ENCODE measurements at regions not wholly inside any gene's neighbourhood (a gene's known extent, or its start where the extent isn't known, plus 50 kb on each side); places are given as distances from the start of the nearest gene placed in this dataset.

DNA sequence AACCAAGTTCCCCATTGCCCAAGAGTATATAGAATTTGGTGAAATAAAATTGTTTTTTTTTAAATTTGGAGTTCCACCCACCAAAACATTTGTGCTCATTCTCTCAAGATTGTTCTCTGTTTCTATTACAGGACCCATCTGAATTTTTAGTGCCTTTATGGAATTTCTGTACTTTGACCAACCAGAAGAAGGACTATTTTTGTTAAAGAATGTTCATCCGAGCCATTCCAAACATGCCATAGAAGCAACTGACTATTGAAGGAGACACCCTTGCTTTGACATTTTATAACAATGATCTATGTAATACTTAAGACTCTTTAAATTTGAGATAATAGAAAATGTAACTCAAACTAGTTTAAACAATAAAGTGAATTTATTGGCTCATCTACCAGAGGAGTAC lies 655.7 kb upstream of the ADAMTS5 start:
- Histone ChIP-seq H3K4me3 (replicated peaks; ENCODE audit: low read depth, low read length) (no peak overlapping the region), H3K27me3 (replicated peaks; ENCODE audit: control insufficient read depth, insufficient read depth, low read length) (no peaks in the 10 kb centered on the region), H3K36me3 (ENCODE audit: control insufficient read depth, insufficient read depth, low read length) (no peaks in the 10 kb centered on the region)
- TF ChIP-seq, protein P1, sequence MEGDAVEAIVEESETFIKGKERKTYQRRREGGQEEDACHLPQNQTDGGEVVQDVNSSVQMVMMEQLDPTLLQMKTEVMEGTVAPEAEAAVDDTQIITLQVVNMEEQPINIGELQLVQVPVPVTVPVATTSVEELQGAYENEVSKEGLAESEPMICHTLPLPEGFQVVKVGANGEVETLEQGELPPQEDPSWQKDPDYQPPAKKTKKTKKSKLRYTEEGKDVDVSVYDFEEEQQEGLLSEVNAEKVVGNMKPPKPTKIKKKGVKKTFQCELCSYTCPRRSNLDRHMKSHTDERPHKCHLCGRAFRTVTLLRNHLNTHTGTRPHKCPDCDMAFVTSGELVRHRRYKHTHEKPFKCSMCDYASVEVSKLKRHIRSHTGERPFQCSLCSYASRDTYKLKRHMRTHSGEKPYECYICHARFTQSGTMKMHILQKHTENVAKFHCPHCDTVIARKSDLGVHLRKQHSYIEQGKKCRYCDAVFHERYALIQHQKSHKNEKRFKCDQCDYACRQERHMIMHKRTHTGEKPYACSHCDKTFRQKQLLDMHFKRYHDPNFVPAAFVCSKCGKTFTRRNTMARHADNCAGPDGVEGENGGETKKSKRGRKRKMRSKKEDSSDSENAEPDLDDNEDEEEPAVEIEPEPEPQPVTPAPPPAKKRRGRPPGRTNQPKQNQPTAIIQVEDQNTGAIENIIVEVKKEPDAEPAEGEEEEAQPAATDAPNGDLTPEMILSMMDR (IDR thresholded peaks at IDR 0.05; ENCODE audit: insufficient read depth, low read length, poor library complexity, severe bottlenecking): no peak
- no peak for DNase-seq (ENCODE audit: extremely low read depth, insufficient read length)

DNA sequence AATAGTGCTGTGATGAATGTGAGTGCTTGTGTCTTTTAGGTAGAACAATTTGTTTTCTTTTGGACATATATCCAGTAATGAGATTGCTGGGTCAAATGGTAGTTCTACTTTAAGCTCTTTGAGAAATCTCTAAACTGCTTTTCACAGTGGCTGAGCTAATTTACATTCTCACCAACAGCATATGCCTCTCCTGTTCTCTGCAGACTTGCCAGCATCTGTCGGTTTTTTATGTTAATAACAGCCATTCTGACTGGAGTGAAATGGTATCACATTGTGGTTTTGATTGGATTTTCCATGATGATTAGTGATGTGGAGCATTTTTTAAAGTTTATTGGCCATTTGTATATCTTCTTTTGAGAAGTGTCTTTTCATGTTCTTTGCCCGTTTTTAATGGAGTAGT lies 647.3 kb upstream of the ADAMTS5 start:
- Histone ChIP-seq H3K27me3 (replicated peaks; ENCODE audit: control insufficient read depth, insufficient read depth, low read length) (no peaks in the 10 kb centered on the region), H3K4me3 (replicated peaks; ENCODE audit: low read depth, low read length) (no peak overlapping the region), H3K36me3 (ENCODE audit: control insufficient read depth, insufficient read depth, low read length) (no peaks in the 10 kb centered on the region)
- no peak for DNase-seq (ENCODE audit: extremely low read depth, insufficient read length)
- TF ChIP-seq, protein P1 (IDR thresholded peaks at IDR 0.05; ENCODE audit: insufficient read depth, low read length, poor library complexity, severe bottlenecking): no peak

GRCh38 chr21:27606422-27606821 lies 639.5 kb upstream of the ADAMTS5 start:
- TF ChIP-seq, protein P1 (IDR thresholded peaks at IDR 0.05; ENCODE audit: insufficient read depth, low read length, poor library complexity, severe bottlenecking): no peak
- H3K27me3 ChIP-seq (replicated peaks; ENCODE audit: control insufficient read depth, insufficient read depth, low read length): no peaks in the 10 kb centered on the region
- H3K4me3 ChIP-seq (replicated peaks; ENCODE audit: low read depth, low read length): no peak overlapping the region
- H3K36me3 ChIP-seq (ENCODE audit: control insufficient read depth, insufficient read depth, low read length): no peaks in the 10 kb centered on the region
- DNase-seq (ENCODE audit: extremely low read depth, insufficient read length): no peak

GRCh38 chr21:27596196-27596595 lies 629.3 kb upstream of the ADAMTS5 start:
- TF ChIP-seq, protein P1 (IDR thresholded peaks at IDR 0.05; ENCODE audit: insufficient read depth, low read length, poor library complexity, severe bottlenecking): no peak
- DNase-seq (ENCODE audit: extremely low read depth, insufficient read length): no peak
- H3K4me3 ChIP-seq (replicated peaks; ENCODE audit: low read depth, low read length): no peak overlapping the region
- no peaks in the 10 kb centered on the region for H3K36me3 ChIP-seq (ENCODE audit: control insufficient read depth, insufficient read depth, low read length)
- no peaks in the 10 kb centered on the region for H3K27me3 ChIP-seq (replicated peaks; ENCODE audit: control insufficient read depth, insufficient read depth, low read length)

GRCh38 chr21:27595716-27596115 lies 628.8 kb upstream of the ADAMTS5 start:
- no peak overlapping the region for H3K4me3 ChIP-seq (replicated peaks; ENCODE audit: low read depth, low read length)
- TF ChIP-seq, protein P1 (IDR thresholded peaks at IDR 0.05; ENCODE audit: insufficient read depth, low read length, poor library complexity, severe bottlenecking): no peak
- H3K36me3 ChIP-seq (ENCODE audit: control insufficient read depth, insufficient read depth, low read length): no peaks in the 10 kb centered on the region
- no peak for DNase-seq (ENCODE audit: extremely low read depth, insufficient read length)
- H3K27me3 ChIP-seq (replicated peaks; ENCODE audit: control insufficient read depth, insufficient read depth, low read length): no peaks in the 10 kb centered on the region

DNA sequence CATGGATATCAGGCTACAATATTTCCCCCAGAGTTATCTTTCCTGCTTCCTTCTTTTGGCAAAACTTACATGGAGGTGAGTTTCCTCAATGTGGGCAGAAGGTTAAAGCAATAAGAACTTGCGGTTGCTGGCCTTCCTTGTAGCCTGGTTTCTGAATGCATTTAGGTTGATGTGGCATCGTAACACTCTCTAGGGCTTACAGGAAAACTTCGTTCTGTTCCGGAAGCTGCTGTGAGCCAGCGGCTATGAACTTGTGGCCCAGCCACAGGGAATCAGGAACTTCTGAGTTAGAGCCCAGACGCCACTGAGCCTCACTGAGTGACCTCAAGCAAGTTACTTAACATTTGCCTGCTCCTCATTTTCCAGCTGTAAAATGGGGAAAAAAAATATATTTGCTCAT lies 623.4 kb upstream of the ADAMTS5 start:
- TF ChIP-seq, protein P1 (IDR thresholded peaks at IDR 0.05; ENCODE audit: insufficient read depth, low read length, poor library complexity, severe bottlenecking): no peak
- Histone ChIP-seq H3K27me3 (replicated peaks; ENCODE audit: control insufficient read depth, insufficient read depth, low read length) (no peaks in the 10 kb centered on the region), H3K36me3 (ENCODE audit: control insufficient read depth, insufficient read depth, low read length) (no peaks in the 10 kb centered on the region), H3K4me3 (replicated peaks; ENCODE audit: low read depth, low read length) (no peak overlapping the region)
- DNase-seq (ENCODE audit: extremely low read depth, insufficient read length): no peak
